Naive thymus-derived CD4-positive, alpha-beta T cell (primary cell): ENCODE measurements at regions not wholly inside any gene's neighbourhood (a gene's known extent, or its start where the extent isn't known, plus 50 kb on each side); places are given as distances from the start of the nearest gene placed in this dataset.

ENCODE experiments used
- ATAC-seq: fragments of 150-1000 bp; cut with Tn5 transposase; 2 replicates; pipeline ENCODE4 v1.10.0; 2021; ENCODE audit warnings: mild to moderate bottlenecking, moderate library complexity
- CTCF ChIA-PET: fragments of 350-600 bp; sonication (Branson Sonifier 250); formaldehyde crosslinking; loops from one replicate; lab custom pipeline; 2021; ENCODE audit warnings: antibody characterized with exemption; lab: Charles Lee
- POLR2A ChIA-PET: fragments of 350-600 bp; sonication (Branson Sonifier 250); formaldehyde crosslinking; loops from one replicate; lab custom pipeline; 2021; ENCODE audit warnings: antibody characterized with exemption, inconsistent platforms; lab: Charles Lee
- DNase-seq, 9 donors: peaks; one replicate each; pipeline versions ENCODE4 v3.0.0 to v3.0.0-alpha.2; 2020 to 2022; ENCODE audit warnings: mixed read lengths in 1 of 9
- H3K27ac ChIP-seq: one replicate; pipeline ENCODE4 v1.7.0; 2013; ENCODE audit warnings: mild to moderate bottlenecking, low read depth, low read length, moderate library complexity
- H3K27me3 ChIP-seq, 2 donors: one replicate each; pipeline ENCODE4 v1.7.0; 2013; ENCODE audit warnings: low read length in 2 of 2, mild to moderate bottlenecking in 2 of 2, moderate library complexity in 2 of 2; ENCODE audit not compliant: control insufficient read depth in 2 of 2, insufficient read depth in 2 of 2
- H3K36me3 ChIP-seq, 3 experiments: 1 replicate in 2 of 3; 2 replicates in 1 of 3; pipeline ENCODE4 v1.7.0; 2013; ENCODE audit warnings: low read length in 3 of 3, mild to moderate bottlenecking in 3 of 3, moderate library complexity in 1 of 3; ENCODE audit not compliant: insufficient read depth in 3 of 3, control insufficient read depth in 2 of 3
- H3K4me1 ChIP-seq, 2 donors: one replicate each; pipeline ENCODE4 v1.7.0; 2013; ENCODE audit warnings: low read length in 2 of 2, mild to moderate bottlenecking in 2 of 2, moderate library complexity in 1 of 2; ENCODE audit not compliant: control insufficient read depth in 2 of 2, insufficient read depth in 2 of 2
- H3K4me3 ChIP-seq: 2 replicates; pipeline ENCODE4 v1.7.0; 2013; ENCODE audit warnings: mild to moderate bottlenecking, low read length
- H3K9me3 ChIP-seq, 3 experiments: 1 replicate in 2 of 3; 2 replicates in 1 of 3; pipeline ENCODE4 v1.7.0; 2013; ENCODE audit warnings: low read length in 3 of 3; ENCODE audit not compliant: control insufficient read depth in 2 of 3
- H3K27ac Mint-ChIP-seq, 9 donors: one replicate each; pipeline ENCODE4 v1.8.0; 2020 to 2022; ENCODE audit warnings: mixed read lengths in 9 of 9, mild to moderate bottlenecking in 8 of 9, moderate library complexity in 5 of 9, inconsistent platforms in 2 of 9
- H3K27me3 Mint-ChIP-seq, 5 donors: one replicate each; pipeline ENCODE4 v1.8.0; 2021 to 2022; ENCODE audit warnings: mixed read lengths in 5 of 5, mild to moderate bottlenecking in 1 of 5
- H3K36me3 Mint-ChIP-seq, 5 donors: one replicate each; pipeline ENCODE4 v1.8.0; 2020 to 2022; ENCODE audit warnings: mixed read lengths in 5 of 5, mild to moderate bottlenecking in 3 of 5, inconsistent platforms in 1 of 5
- H3K4me1 Mint-ChIP-seq, 7 donors: one replicate each; pipeline ENCODE4 v1.8.0; 2020 to 2022; ENCODE audit warnings: mixed read lengths in 7 of 7, mild to moderate bottlenecking in 3 of 7, inconsistent platforms in 1 of 7
- H3K4me3 Mint-ChIP-seq, 10 donors: one replicate each; pipeline ENCODE4 v1.8.0; 2020 to 2022; ENCODE audit warnings: mild to moderate bottlenecking in 10 of 10, mixed read lengths in 10 of 10, moderate library complexity in 6 of 10, inconsistent platforms in 2 of 10
- H3K9me3 Mint-ChIP-seq, 11 donors: one replicate each; pipeline ENCODE4 v1.8.0; 2020 to 2022; ENCODE audit warnings: mixed read lengths in 11 of 11, mild to moderate bottlenecking in 4 of 11, inconsistent platforms in 1 of 11, moderate library complexity in 1 of 11
- intact Hi-C, 2 donors: fragments of 100-400 bp; cut with micrococcal nuclease; formaldehyde crosslinking; loops; one replicate each; pipeline ENCODE4 v1.15.1; 2023

DNA sequence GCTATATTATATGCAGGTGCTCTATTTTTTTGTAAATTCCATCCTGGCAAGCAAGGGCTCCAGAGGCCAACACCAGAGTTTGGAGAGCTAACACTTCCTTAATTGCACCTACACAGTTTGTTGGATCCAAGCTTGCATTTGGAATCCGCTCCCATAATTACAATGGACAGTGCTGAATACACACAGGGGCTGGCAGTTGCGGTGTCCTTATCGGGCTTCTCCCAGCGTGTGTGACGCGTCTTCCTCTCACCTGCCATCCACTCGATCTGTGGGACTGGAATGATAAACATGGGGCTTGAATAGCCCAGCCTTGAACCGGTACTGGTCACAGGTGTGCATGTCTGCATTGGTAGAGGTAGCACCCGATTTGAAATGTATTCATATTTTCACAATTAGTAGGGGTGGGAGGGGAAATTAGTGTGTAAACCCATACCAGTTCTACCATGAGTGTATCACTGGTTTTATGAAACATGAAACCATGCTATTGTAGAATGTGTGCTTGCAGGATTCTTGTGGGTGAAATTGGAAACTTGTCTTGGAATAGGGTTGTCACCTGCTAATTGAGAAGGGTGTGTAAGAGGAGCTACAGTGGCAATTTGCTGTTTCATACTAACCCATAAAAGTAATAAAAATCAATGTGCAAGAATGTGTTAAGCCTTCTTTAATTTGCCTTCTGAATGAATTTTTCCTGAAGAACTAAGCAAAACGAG is 316.5 kb downstream of the WDR11 start:
- Mint-ChIP-seq H3K27me3 (peaks cover 0 to 11% (median 0%) of the 10 kb centered on the region in 5 donors), H3K36me3 (no peaks in the 10 kb centered on the region), H3K4me1 (no peaks in the 10 kb centered on the region), H3K4me3 (no peak overlapping the region), H3K27ac (no peak overlapping the region), H3K9me3 (peaks cover 0 to 8% (median 4%) of the 10 kb centered on the region in 11 donors)
- POLR2A ChIA-PET, result no interaction called here
- CTCF ChIA-PET, result no interaction called here
- Histone ChIP-seq H3K4me3 (no peak overlapping the region), H3K9me3 (no peaks in the 10 kb centered on the region), H3K4me1 (no peaks in the 10 kb centered on the region), H3K27me3 (no peaks in the 10 kb centered on the region), H3K27ac (no peak overlapping the region), H3K36me3 (no peaks in the 10 kb centered on the region)
- intact Hi-C loops, result no loop called here
- DNase-seq (no peak), ATAC-seq (no peak)

DNA sequence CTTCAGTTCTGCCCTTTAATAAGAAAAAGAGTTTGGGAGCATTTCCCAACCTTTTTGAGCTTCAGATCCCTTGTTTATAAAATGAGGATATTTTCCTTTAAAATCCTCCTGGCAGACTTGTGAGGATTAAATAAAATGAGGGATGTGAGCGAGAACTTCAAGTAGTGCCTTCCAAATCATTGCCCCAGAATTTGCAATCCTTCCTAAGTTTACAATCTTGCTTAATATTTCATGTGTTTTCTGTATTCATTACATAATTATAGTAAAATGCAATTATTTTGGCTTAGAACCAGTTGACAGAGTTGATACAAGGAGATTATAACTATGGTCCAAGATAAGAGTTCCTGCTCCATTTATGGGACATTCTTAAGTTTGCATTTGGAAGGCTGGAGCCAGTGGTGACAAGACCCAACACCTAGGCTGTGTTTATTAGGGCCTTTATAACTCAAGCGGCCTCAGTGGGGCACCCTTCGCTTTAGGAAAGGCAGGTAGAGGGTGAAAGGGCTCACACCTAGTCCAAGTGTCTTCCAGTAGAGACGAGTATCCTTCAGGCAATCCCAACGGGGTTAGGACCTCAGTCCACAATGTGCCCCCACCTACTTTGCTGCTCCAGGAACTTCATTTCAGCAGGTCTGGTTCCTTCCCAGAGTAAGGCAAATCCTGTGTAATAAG is 317.5 kb downstream of the WDR11 start:
- no peaks in the 10 kb centered on the region for H3K9me3 ChIP-seq
- H3K36me3 ChIP-seq, result no peaks in the 10 kb centered on the region
- intact Hi-C loops, result no loop called here
- Mint-ChIP-seq H3K27me3 (peaks cover 0 to 8% (median 0%) of the 10 kb centered on the region in 5 donors), H3K4me3 (no peak overlapping the region), H3K9me3 (peaks cover 0 to 8% (median 2%) of the 10 kb centered on the region in 11 donors), H3K4me1 (no peaks in the 10 kb centered on the region), H3K27ac (no peak overlapping the region), H3K36me3 (no peaks in the 10 kb centered on the region)
- ChIA-PET POLR2A (no interaction called here), CTCF (no interaction called here)
- H3K27me3 ChIP-seq, result no peaks in the 10 kb centered on the region
- no peak overlapping the region for H3K4me3 ChIP-seq
- H3K27ac ChIP-seq, result no peak overlapping the region
- DNase-seq (no peak), ATAC-seq (no peak)
- H3K4me1 ChIP-seq, result no peaks in the 10 kb centered on the region

DNA sequence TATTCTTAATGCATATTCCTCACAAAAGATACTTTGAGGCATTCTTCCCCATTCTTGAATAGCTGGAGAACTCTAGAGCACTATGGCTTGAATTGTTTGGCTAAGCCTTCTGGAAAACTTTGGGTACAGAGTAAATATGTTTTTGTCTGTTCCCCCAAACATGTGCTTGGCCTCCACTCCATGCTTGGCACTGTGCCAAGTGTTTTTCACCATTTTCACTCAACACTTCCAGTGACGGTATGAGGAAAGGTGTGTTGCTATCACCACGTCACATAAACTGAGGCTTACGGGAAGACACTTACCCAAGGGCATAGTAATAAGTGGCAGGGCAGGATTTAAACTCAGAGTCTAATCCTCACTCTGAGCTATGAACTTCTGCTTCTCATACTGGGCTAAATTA is 318.2 kb downstream of the WDR11 start:
- Histone ChIP-seq H3K27me3 (no peaks in the 10 kb centered on the region), H3K4me1 (no peaks in the 10 kb centered on the region), H3K9me3 (no peaks in the 10 kb centered on the region), H3K36me3 (no peaks in the 10 kb centered on the region), H3K4me3 (no peak overlapping the region), H3K27ac (no peak overlapping the region)
- peaks cover 0 to 8% (median 0%) of the 10 kb centered on the region in 5 donors for H3K27me3 Mint-ChIP-seq
- peaks cover 0 to 5% (median 1%) of the 10 kb centered on the region in 11 donors for H3K9me3 Mint-ChIP-seq
- ChIA-PET POLR2A (no interaction called here), CTCF (no interaction called here)
- no peak overlapping the region for H3K27ac Mint-ChIP-seq
- ATAC-seq (no peak), DNase-seq (no peak)
- intact Hi-C loops, result no loop called here
- no peaks in the 10 kb centered on the region for H3K4me1 Mint-ChIP-seq
- H3K36me3 Mint-ChIP-seq, result no peaks in the 10 kb centered on the region
- no peak overlapping the region for H3K4me3 Mint-ChIP-seq

DNA sequence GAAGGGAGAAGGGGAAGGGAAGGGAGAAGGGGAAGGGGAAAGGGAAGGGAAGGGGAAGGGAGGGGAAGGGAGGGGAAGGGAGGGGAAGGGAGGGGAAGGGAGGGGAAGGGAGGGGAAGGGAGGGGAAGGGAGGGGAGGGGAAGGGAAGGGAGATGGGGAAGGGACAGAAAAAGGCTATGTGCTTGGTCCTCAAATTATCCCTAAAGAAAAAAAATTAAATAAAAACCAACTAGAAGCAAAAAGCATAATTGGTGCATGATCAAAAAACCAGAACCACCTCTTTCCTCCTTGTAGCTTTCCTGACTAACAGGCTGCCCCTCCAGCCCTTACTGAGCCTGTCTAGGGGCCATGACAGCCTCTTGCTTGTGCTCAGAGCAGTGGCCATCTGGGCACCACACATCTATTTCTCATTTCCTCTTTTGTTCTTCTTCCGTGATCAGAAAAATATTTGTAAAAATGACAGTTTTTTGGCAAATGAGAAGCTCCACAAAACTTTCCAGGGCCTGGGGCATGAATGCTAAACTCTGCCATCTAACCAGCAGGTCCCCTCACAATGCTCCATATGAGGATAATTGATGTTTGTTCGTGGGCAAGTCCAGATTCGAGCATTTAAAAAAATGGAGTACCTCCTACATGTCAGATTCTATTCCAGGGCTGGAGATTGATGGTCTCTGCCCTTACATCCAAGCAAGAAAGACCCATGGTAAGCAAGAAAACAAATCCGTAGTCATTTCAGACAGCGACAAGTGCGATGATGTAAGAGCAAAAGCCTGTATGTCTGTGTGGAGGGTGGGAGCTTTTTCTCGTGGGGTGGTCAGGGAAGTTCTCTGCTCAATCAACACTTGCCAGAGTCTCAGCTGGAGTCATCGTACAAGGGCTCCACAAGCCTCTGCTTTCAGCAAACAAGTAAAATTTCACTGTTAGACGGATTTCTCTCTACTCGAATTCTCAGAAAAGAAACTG is 320.9 kb downstream of the WDR11 start:
- ATAC-seq (no peak), DNase-seq (no peak)
- no peaks in the 10 kb centered on the region for H3K36me3 ChIP-seq
- H3K27me3 Mint-ChIP-seq, result peaks cover 0 to 9% (median 0%) of the 10 kb centered on the region in 5 donors
- no peak overlapping the region for H3K27ac ChIP-seq
- H3K27me3 ChIP-seq, result no peaks in the 10 kb centered on the region
- no peak overlapping the region for H3K27ac Mint-ChIP-seq
- intact Hi-C loops, result no loop called here
- POLR2A ChIA-PET, result no interaction called here
- no peak overlapping the region for H3K4me3 Mint-ChIP-seq
- no peaks in the 10 kb centered on the region for H3K4me1 Mint-ChIP-seq
- H3K9me3 ChIP-seq, result no peaks in the 10 kb centered on the region
- H3K4me3 ChIP-seq, result no peak overlapping the region
- H3K9me3 Mint-ChIP-seq, result peaks cover 0 to 9% (median 1%) of the 10 kb centered on the region in 11 donors
- H3K36me3 Mint-ChIP-seq, result no peaks in the 10 kb centered on the region
- CTCF ChIA-PET, result no interaction called here
- no peaks in the 10 kb centered on the region for H3K4me1 ChIP-seq

DNA sequence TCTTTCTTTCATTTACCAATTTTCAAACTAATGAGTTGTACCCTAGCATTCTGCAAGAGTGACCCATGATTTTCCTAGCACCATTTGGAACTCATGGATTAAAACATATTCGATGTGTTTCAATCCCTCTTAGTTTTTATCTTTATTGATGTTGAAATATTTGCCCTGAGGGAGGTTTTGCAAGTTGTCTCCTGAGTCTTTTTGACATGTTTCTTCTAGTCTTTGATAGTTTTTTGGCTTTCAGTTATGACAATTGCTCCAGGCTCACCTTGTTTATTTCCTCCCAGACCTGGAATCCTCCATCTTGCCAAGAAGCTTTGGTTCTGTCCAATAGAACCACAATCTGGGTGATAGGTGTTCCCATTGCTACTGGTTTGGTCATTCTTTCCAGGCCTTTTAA is 327.8 kb downstream of the WDR11 start:
- Histone ChIP-seq H3K9me3 (no peaks in the 10 kb centered on the region), H3K36me3 (no peaks in the 10 kb centered on the region), H3K4me1 (no peaks in the 10 kb centered on the region), H3K27ac (no peak overlapping the region), H3K27me3 (no peaks in the 10 kb centered on the region), H3K4me3 (no peak overlapping the region)
- ATAC-seq (no peak), DNase-seq (no peak)
- CTCF ChIA-PET, result no interaction called here
- Mint-ChIP-seq H3K27me3 (peaks cover 0 to 9% (median 0%) of the 10 kb centered on the region in 5 donors), H3K9me3 (peaks cover 0 to 9% (median 0%) of the 10 kb centered on the region in 11 donors), H3K36me3 (no peaks in the 10 kb centered on the region), H3K4me3 (no peak overlapping the region), H3K4me1 (no peaks in the 10 kb centered on the region), H3K27ac (no peak overlapping the region)
- POLR2A ChIA-PET, result no interaction called here
- intact Hi-C loops, result no loop called here

DNA sequence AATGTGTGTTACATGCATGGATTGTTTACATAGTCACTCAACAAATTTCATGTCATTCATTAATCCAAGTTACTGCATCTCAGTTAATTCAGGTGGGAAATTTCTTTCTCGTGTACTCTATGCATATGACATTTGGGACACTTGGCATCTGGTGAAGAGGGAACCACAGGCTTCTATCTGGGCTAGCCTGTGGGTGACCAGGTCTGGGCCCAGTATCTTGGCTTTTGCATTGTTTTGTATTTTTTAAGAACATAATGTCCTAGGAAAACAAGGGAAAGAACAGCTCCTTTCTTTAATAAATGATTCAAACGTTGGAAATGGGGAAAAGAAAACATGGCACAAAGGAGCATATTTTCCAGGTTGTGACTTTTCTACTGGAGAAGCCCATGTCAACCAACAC is 331.1 kb downstream of the WDR11 start:
- no peak for DNase-seq
- peaks cover 0 to 5% (median 0%) of the 10 kb centered on the region in 11 donors for H3K9me3 Mint-ChIP-seq
- H3K4me1 Mint-ChIP-seq, result no peaks in the 10 kb centered on the region
- POLR2A ChIA-PET, result no interaction called here
- no peaks in the 10 kb centered on the region for H3K36me3 Mint-ChIP-seq
- no peak overlapping the region for H3K27ac Mint-ChIP-seq
- H3K9me3 ChIP-seq, result no peaks in the 10 kb centered on the region
- no peak overlapping the region for H3K4me3 ChIP-seq
- no peak for ATAC-seq
- no peaks in the 10 kb centered on the region for H3K36me3 ChIP-seq
- H3K27me3 Mint-ChIP-seq, result no peaks in the 10 kb centered on the region
- no peak overlapping the region for H3K27ac ChIP-seq
- intact Hi-C loops, result no loop called here
- H3K27me3 ChIP-seq, result peaks cover 0 to 3% of the 10 kb centered on the region in 2 donors
- CTCF ChIA-PET, result no interaction called here
- H3K4me1 ChIP-seq, result no peaks in the 10 kb centered on the region
- H3K4me3 Mint-ChIP-seq, result no peak overlapping the region
